CD4-positive, alpha-beta T cell (primary cell): ENCODE measurements at regions not wholly inside any gene's neighbourhood (a gene's known extent, or its start where the extent isn't known, plus 50 kb on each side); places are given as distances from the start of the nearest gene placed in this dataset.

ENCODE experiments used
- ATAC-seq: fragments of 200-7000 bp; cut with Tn5 transposase; one replicate; pipeline ENCODE4 v1.10.0; 2022; ENCODE audit warnings: mild to moderate bottlenecking; ENCODE audit not compliant: poor library complexity
- CTCF ChIA-PET: fragments of 350-600 bp; sonication (Branson Sonifier 250); formaldehyde crosslinking; loops from one replicate; lab custom pipeline; 2021; ENCODE audit warnings: antibody characterized with exemption, inconsistent platforms; lab: Charles Lee
- POLR2A ChIA-PET: fragments of 350-600 bp; sonication (Branson Sonifier 250); formaldehyde crosslinking; loops from one replicate; lab custom pipeline; 2021; ENCODE audit warnings: antibody characterized with exemption, inconsistent platforms; lab: Charles Lee
- DNase-seq, 14 experiments: peaks; one replicate each; pipeline ENCODE4 v3.0.0-alpha.2; 2013 to 2020; ENCODE audit warnings: mixed read lengths in 2 of 14
- H3K27ac ChIP-seq, 2 donors: one replicate each; pipeline versions ENCODE4 v1.5.1 to v1.7.0; 2013; ENCODE audit warnings: low read length in 2 of 2, low read depth in 1 of 2, mild to moderate bottlenecking in 1 of 2
- H3K27me3 ChIP-seq, 2 experiments: 1 replicate in 1 of 2; 2 replicates in 1 of 2; pipeline versions ENCODE4 v1.6.1 to v1.7.0; 2013; ENCODE audit warnings: low read length in 2 of 2, control low read depth in 1 of 2, mild to moderate bottlenecking in 1 of 2, moderate library complexity in 1 of 2; ENCODE audit not compliant: insufficient read depth in 2 of 2, control insufficient read depth in 1 of 2
- H3K36me3 ChIP-seq: one replicate; pipeline ENCODE4 v1.6.1; 2013; ENCODE audit warnings: low read length, control low read depth; ENCODE audit not compliant: insufficient read depth
- H3K4me1 ChIP-seq: one replicate; pipeline ENCODE4 v1.6.1; 2013; ENCODE audit warnings: low read length, control low read depth; ENCODE audit not compliant: insufficient read depth
- H3K4me3 ChIP-seq: one replicate; pipeline ENCODE4 v1.5.1; 2013; ENCODE audit warnings: mild to moderate bottlenecking, low read length, moderate library complexity
- H3K9me3 ChIP-seq, 2 experiments: 1 replicate in 1 of 2; 2 replicates in 1 of 2; pipeline versions ENCODE4 v1.6.1 to v1.7.0; 2013; ENCODE audit warnings: low read length in 2 of 2, mild to moderate bottlenecking in 2 of 2, control low read depth in 1 of 2, moderate library complexity in 1 of 2; ENCODE audit not compliant: control insufficient read depth in 1 of 2, insufficient read depth in 1 of 2
- H3K27ac Mint-ChIP-seq: one replicate; pipeline ENCODE4 v1.8.0; 2020; ENCODE audit warnings: mixed read lengths
- H3K27me3 Mint-ChIP-seq: one replicate; pipeline ENCODE4 v1.8.0; 2021; ENCODE audit warnings: mixed read lengths
- H3K36me3 Mint-ChIP-seq: one replicate; pipeline ENCODE4 v1.8.0; 2021; ENCODE audit warnings: low read depth, mixed read lengths
- H3K4me1 Mint-ChIP-seq: one replicate; pipeline ENCODE4 v1.8.0; 2021; ENCODE audit warnings: low read depth, mixed read lengths
- H3K4me3 Mint-ChIP-seq: one replicate; pipeline ENCODE4 v1.8.0; 2020; ENCODE audit warnings: mild to moderate bottlenecking, mixed read lengths
- H3K9me3 Mint-ChIP-seq: one replicate; pipeline ENCODE4 v1.8.0; 2020; ENCODE audit warnings: mixed read lengths
- intact Hi-C, 2 experiments: fragments of 100-400 bp; cut with DNase I in 1 of 2; cut with micrococcal nuclease in 1 of 2; formaldehyde crosslinking; loops; one replicate each; pipeline versions ENCODE4 v1.15.1 to v1.9.0; 2023 to 2025; cut with DNase I, micrococcal nuclease
- TF ChIP-seq, protein P1 (sequence below): fragments of 200-600 bp; IDR thresholded peaks from one replicate; pipeline ENCODE4 v1.8.0; 2022; ENCODE audit warnings: antibody characterized with exemption, mild to moderate bottlenecking

DNA sequence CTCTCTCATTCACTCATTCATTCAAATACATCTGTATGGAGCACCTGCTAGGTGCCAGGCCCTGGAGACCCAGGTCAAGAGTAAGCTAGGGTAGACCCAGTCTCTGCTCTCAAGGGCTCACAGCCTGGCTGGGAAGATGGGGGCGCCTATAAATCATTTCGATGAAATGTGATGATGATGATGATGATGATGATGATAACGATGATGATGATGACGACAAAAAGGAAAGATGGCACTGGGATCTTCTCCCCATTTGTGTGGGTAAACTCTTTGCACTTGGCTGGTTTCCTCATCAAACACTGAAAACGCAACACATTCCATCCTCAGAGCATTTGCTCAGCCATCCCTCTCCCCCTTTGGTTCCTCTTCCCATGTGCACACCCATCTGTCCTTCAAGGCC is 188.0 kb upstream of the CDYL start:
- intact Hi-C loops = no loop called here
- no peak overlapping the region for H3K27ac ChIP-seq
- Mint-ChIP-seq H3K4me3 (no peak overlapping the region), H3K36me3 (no peaks in the 10 kb centered on the region), H3K9me3 (no peaks in the 10 kb centered on the region), H3K27me3 (no peaks in the 10 kb centered on the region), H3K27ac (no peak overlapping the region), H3K4me1 (no peaks in the 10 kb centered on the region)
- H3K4me1 ChIP-seq = no peaks in the 10 kb centered on the region
- TF ChIP-seq, protein P1, sequence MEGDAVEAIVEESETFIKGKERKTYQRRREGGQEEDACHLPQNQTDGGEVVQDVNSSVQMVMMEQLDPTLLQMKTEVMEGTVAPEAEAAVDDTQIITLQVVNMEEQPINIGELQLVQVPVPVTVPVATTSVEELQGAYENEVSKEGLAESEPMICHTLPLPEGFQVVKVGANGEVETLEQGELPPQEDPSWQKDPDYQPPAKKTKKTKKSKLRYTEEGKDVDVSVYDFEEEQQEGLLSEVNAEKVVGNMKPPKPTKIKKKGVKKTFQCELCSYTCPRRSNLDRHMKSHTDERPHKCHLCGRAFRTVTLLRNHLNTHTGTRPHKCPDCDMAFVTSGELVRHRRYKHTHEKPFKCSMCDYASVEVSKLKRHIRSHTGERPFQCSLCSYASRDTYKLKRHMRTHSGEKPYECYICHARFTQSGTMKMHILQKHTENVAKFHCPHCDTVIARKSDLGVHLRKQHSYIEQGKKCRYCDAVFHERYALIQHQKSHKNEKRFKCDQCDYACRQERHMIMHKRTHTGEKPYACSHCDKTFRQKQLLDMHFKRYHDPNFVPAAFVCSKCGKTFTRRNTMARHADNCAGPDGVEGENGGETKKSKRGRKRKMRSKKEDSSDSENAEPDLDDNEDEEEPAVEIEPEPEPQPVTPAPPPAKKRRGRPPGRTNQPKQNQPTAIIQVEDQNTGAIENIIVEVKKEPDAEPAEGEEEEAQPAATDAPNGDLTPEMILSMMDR = no peak
- no peak for DNase-seq
- ATAC-seq = no peak
- POLR2A ChIA-PET = no interaction called here
- CTCF ChIA-PET = no interaction called here
- no peak overlapping the region for H3K4me3 ChIP-seq
- no peaks in the 10 kb centered on the region for H3K27me3 ChIP-seq
- H3K36me3 ChIP-seq = no peaks in the 10 kb centered on the region
- no peaks in the 10 kb centered on the region for H3K9me3 ChIP-seq

DNA sequence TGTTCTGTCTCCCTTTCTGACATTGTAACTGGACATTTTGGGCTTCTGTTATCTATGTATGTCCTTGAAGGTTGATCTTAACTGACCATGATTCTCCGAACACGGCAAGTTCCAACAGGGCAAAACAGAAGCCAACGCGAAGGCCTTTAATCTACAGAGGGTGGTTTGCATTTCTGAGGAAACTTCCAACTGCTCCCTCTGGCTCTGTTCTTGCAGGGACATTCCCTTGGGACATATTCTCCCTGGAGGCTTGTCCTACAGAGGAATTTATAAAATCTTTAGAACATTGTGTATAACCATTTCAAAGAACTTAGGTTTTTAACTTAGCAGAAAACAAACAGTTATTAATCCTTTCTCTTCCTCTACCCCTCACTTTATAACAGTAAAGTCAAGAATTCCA is 189.0 kb upstream of the CDYL start:
- POLR2A ChIA-PET = no interaction called here
- H3K36me3 Mint-ChIP-seq = no peaks in the 10 kb centered on the region

DNA sequence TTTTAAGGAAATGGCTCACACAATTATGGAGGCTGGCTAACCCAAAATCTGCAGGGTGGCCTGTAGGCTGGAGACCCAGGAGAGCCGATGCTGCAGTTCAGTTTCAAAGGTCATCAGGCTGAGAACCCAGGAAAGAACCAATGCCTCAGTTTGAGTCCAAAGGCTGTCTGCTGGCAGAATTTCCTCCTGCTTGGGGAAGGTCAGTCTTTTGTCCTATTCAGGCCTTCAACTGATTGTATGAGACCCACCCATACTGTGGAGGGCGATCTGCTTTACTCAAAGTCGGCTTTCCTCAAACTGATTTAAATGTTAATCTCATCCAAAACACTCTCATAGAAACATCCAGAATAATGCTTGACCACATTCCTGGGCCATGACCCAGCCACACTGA is 189.7 kb upstream of the CDYL start:
- no peaks in the 10 kb centered on the region for H3K9me3 ChIP-seq
- Mint-ChIP-seq H3K4me3 (no peak overlapping the region), H3K36me3 (no peaks in the 10 kb centered on the region), H3K27me3 (no peaks in the 10 kb centered on the region), H3K27ac (no peak overlapping the region), H3K4me1 (no peaks in the 10 kb centered on the region), H3K9me3 (no peaks in the 10 kb centered on the region)
- no peaks in the 10 kb centered on the region for H3K27me3 ChIP-seq
- no peak for DNase-seq
- ChIA-PET POLR2A (no interaction called here), CTCF (no interaction called here)
- intact Hi-C loops = no loop called here
- no peak overlapping the region for H3K4me3 ChIP-seq
- no peaks in the 10 kb centered on the region for H3K4me1 ChIP-seq
- TF ChIP-seq, protein P1 = no peak
- H3K36me3 ChIP-seq = no peaks in the 10 kb centered on the region
- no peak overlapping the region for H3K27ac ChIP-seq
- ATAC-seq = no peak

More for the DNA sequence above, 189.0 kb upstream of the CDYL start:
- no peaks in the 10 kb centered on the region for H3K4me1 Mint-ChIP-seq
- TF ChIP-seq, protein P1 = no peak
- Histone ChIP-seq H3K9me3 (no peaks in the 10 kb centered on the region), H3K27ac (no peak overlapping the region), H3K36me3 (no peaks in the 10 kb centered on the region), H3K27me3 (no peaks in the 10 kb centered on the region), H3K4me3 (no peak overlapping the region), H3K4me1 (no peaks in the 10 kb centered on the region)
- CTCF ChIA-PET = no interaction called here
- H3K27ac Mint-ChIP-seq = no peak overlapping the region
- H3K27me3 Mint-ChIP-seq = no peaks in the 10 kb centered on the region
- ATAC-seq (no peak), DNase-seq (no peak)
- H3K9me3 Mint-ChIP-seq = no peaks in the 10 kb centered on the region
- intact Hi-C loops = no loop called here
- no peak overlapping the region for H3K4me3 Mint-ChIP-seq
